PC-3 (cell line): ENCODE measurements at regions not wholly inside any gene's neighbourhood (a gene's known extent, or its start where the extent isn't known, plus 50 kb on each side); places are given as distances from the start of the nearest gene placed in this dataset.

ENCODE experiments used
- ATAC-seq: fragments of 200-7000 bp; cut with Tn5 transposase; 2 replicates; pipeline ENCODE4 v1.9.1; 2020; ENCODE audit warnings: mild to moderate bottlenecking, moderate library complexity
- BruUV-seq: library from RNA; stranded (reverse); fragments of 400-500 nt; replicated peaks from 2 replicates; lab custom pipeline; 2021; lab: Mats Ljungman, UMichigan
- CTCF ChIA-PET: fragments of 300-600 bp; sonication (Branson Sonifier 250); formaldehyde crosslinking; loops from one replicate; lab custom pipeline; 2022; ENCODE audit warnings: antibody characterized with exemption; lab: Charles Lee
- POLR2A ChIA-PET: fragments of 300-600 bp; sonication (Branson Sonifier 250); formaldehyde crosslinking; loops from one replicate; lab custom pipeline; 2022; ENCODE audit warnings: antibody characterized with exemption; ENCODE audit not compliant: unreplicated experiment; lab: Charles Lee
- DNase-seq: peaks from one replicate; pipeline ENCODE4 v3.0.0-alpha.2; 2015
- H2AFZ ChIP-seq: fragments of 300-600 bp; sonication (generic); 2 replicates; pipeline ENCODE4 v1.6.0; 2016; ENCODE audit warnings: antibody characterized with exemption, low read length
- H3F3A ChIP-seq: fragments of 300-600 bp; sonication (generic); one replicate; pipeline ENCODE4 v1.6.0; 2017; ENCODE audit warnings: antibody characterized with exemption, low read length, control low read depth, mild to moderate bottlenecking; ENCODE audit not compliant: unreplicated experiment
- H3K27ac ChIP-seq: fragments of 300-600 bp; sonication (generic); 2 replicates; pipeline ENCODE4 v1.5.1; 2016; ENCODE audit warnings: mild to moderate bottlenecking, low read length
- H3K27me3 ChIP-seq: fragments of 300-600 bp; sonication (generic); 2 replicates; pipeline ENCODE4 v1.6.1; 2016; ENCODE audit warnings: low read length, mixed read lengths
- H3K36me3 ChIP-seq: fragments of 300-600 bp; sonication (generic); 2 replicates; pipeline ENCODE4 v1.6.1; 2016; ENCODE audit warnings: low read depth, mixed run types, low read length, mixed read lengths
- H3K4me1 ChIP-seq: fragments of 300-600 bp; sonication (generic); 2 replicates; pipeline ENCODE4 v1.5.1; 2016; ENCODE audit warnings: low read length; ENCODE audit not compliant: insufficient read depth
- H3K4me2 ChIP-seq: fragments of 300-600 bp; sonication (generic); 2 replicates; pipeline ENCODE4 v1.6.0; 2016; ENCODE audit warnings: low read length
- H3K4me3 ChIP-seq: fragments of 300-600 bp; sonication (generic); 2 replicates; pipeline ENCODE4 v1.5.1; 2016; ENCODE audit warnings: mild to moderate bottlenecking, low read length, mixed read lengths
- H3K79me2 ChIP-seq: fragments of 300-600 bp; sonication (generic); 2 replicates; pipeline ENCODE4 v1.6.1; 2017; ENCODE audit warnings: low read length, mixed read lengths
- H3K9ac ChIP-seq: fragments of 300-600 bp; sonication (generic); 2 replicates; pipeline ENCODE4 v1.6.0; 2016; ENCODE audit warnings: mild to moderate bottlenecking, low read length
- H3K9me2 ChIP-seq: fragments of 300-600 bp; sonication (generic); replicated peaks from 2 replicates; pipeline ENCODE4 v1.6.1; 2016; ENCODE audit warnings: mixed run types, low read length, mixed read lengths
- H3K9me3 ChIP-seq: fragments of 300-600 bp; sonication (generic); 2 replicates; pipeline ENCODE4 v1.6.1; 2016; ENCODE audit warnings: low read length, mixed read lengths
- H4K20me1 ChIP-seq: fragments of 300-600 bp; sonication (generic); 2 replicates; pipeline ENCODE4 v1.6.1; 2016; ENCODE audit warnings: low read length, mixed read lengths
- CTCF ChIP-seq: fragments of 300-600 bp; sonication (generic); conservative IDR thresholded peaks from 2 replicates; pipeline ENCODE4 v1.5.1; 2017; ENCODE audit warnings: antibody characterized with exemption, low read depth, mild to moderate bottlenecking, low read length
- EZH2 ChIP-seq: fragments of 300-600 bp; sonication (generic); IDR thresholded peaks from one replicate; pipeline ENCODE4 v1.6.1; 2017; ENCODE audit warnings: antibody characterized with exemption, mild to moderate bottlenecking, low read length; ENCODE audit not compliant: unreplicated experiment
- EZH2phosphoT487 ChIP-seq: fragments of 300-600 bp; sonication (generic); IDR thresholded peaks from 2 replicates; pipeline ENCODE4 v1.6.1; 2018; ENCODE audit warnings: mild to moderate bottlenecking, antibody characterized with exemption, low read length, borderline replicate concordance
- intact Hi-C: fragments of 100-400 bp; cut with micrococcal nuclease; formaldehyde crosslinking; loops from 2 replicates; pipeline ENCODE4 v1.9.0; 2023

GRCh38 chr14:28867571-28867970 is 101.0 kb downstream of the FOXG1 start:
- Histone ChIP-seq H3K9me2 (no peaks in the 10 kb centered on the region), H3K27ac (no peak overlapping the region), H4K20me1 (no peaks in the 10 kb centered on the region), H3K79me2 (no peaks in the 10 kb centered on the region), H3K9me3 (no peaks in the 10 kb centered on the region), H3F3A (no peaks in the 10 kb centered on the region), H2AFZ (no peak overlapping the region), H3K4me1 (no peaks in the 10 kb centered on the region), H3K27me3 (peaks cover 21% of the 10 kb centered on the region), H3K36me3 (no peaks in the 10 kb centered on the region), H3K4me2 (no peak overlapping the region), H3K9ac (no peak overlapping the region), H3K4me3 (no peak overlapping the region)
- ATAC-seq (no peak), DNase-seq (no peak)
- CTCF ChIA-PET = no interaction called here
- POLR2A ChIA-PET = no interaction called here
- no TSS peak for BruUV-seq
- TF ChIP-seq CTCF (no peak), EZH2phosphoT487 (no peak), EZH2 (no peak)
- intact Hi-C loops = no loop called here

GRCh38 chr14:28870033-28870564 is 103.5 kb downstream of the FOXG1 start:
- no peaks in the 10 kb centered on the region for H3K9me2 ChIP-seq
- peaks cover 26% of the 10 kb centered on the region for H3K27me3 ChIP-seq
- BruUV-seq = no TSS peak

More at GRCh38 chr14:28870033-28870564, 103.5 kb downstream of the FOXG1 start:
- TF ChIP-seq EZH2 (no peak), EZH2phosphoT487 (no peak), CTCF (no peak)
- Histone ChIP-seq H3K4me3 (no peak overlapping the region), H2AFZ (no peak overlapping the region), H3K9ac (no peak overlapping the region), H3K9me3 (no peaks in the 10 kb centered on the region), H3K4me1 (no peaks in the 10 kb centered on the region), H3K79me2 (no peaks in the 10 kb centered on the region), H4K20me1 (no peaks in the 10 kb centered on the region), H3K27ac (no peak overlapping the region), H3F3A (no peaks in the 10 kb centered on the region), H3K36me3 (no peaks in the 10 kb centered on the region), H3K4me2 (no peak overlapping the region)
- ChIA-PET CTCF (no interaction called here), POLR2A (no interaction called here)
- ATAC-seq (no peak), DNase-seq (no peak)
- intact Hi-C loops = no loop called here
